GM18861 (cell line): ENCODE measurements at regions not wholly inside any gene's neighbourhood (a gene's known extent, or its start where the extent isn't known, plus 50 kb on each side); places are given as distances from the start of the nearest gene placed in this dataset.

Experiments used
- ATAC-seq: cut with Tn5 transposase; IDR thresholded peaks from one replicate; pipeline ENCODE4 v1.9.1; 2021; ENCODE audit not compliant: unreplicated experiment

- ATAC-seq, result no peak
Measured at GRCh38 chr5:159385536-159385935, 55.2 kb upstream of the IL12B start.

- no peak for ATAC-seq
Measured at GRCh38 chr5:159386028-159386711, 55.9 kb upstream of the IL12B start.

GRCh38 chr5:159392871-159393270, 62.6 kb upstream of the IL12B start:
- no peak for ATAC-seq

GRCh38 chr5:159393854-159394274, 63.6 kb upstream of the IL12B start:
- ATAC-seq, result no peak

- no peak for ATAC-seq
Measured at GRCh38 chr5:159395202-159395601, 64.9 kb upstream of the IL12B start.

- ATAC-seq, result no peak
Measured at GRCh38 chr5:159398936-159399335, 68.6 kb upstream of the IL12B start.

GRCh38 chr5:159400476-159400875, 70.2 kb upstream of the IL12B start:
- no peak for ATAC-seq

GRCh38 chr5:159402311-159402710, 72.0 kb upstream of the IL12B start:
- no peak for ATAC-seq

GRCh38 chr5:159402856-159403255, 72.6 kb upstream of the IL12B start:
- no peak for ATAC-seq

GRCh38 chr5:159403906-159404681, 73.8 kb upstream of the IL12B start:
- ATAC-seq, result no peak

GRCh38 chr5:159405611-159406031, 75.3 kb upstream of the IL12B start:
- peak; percentile 56 for ATAC-seq

- ATAC-seq, result no peak
Measured at GRCh38 chr5:159406571-159406970, 76.3 kb upstream of the IL12B start.

GRCh38 chr5:159409801-159410200, 79.5 kb upstream of the IL12B start:
- ATAC-seq, result peak; percentile 42

GRCh38 chr5:159410480-159410879, 80.2 kb upstream of the IL12B start:
- ATAC-seq, result no peak

- ATAC-seq, result no peak
Measured at GRCh38 chr5:159411115-159411514, 80.8 kb upstream of the IL12B start.

GRCh38 chr5:159412284-159413046, 82.2 kb upstream of the IL12B start:
- peak; percentile 39 for ATAC-seq

GRCh38 chr5:159414021-159414420, 83.7 kb upstream of the IL12B start:
- peak; percentile 33 for ATAC-seq

- ATAC-seq, result no peak
Measured at GRCh38 chr5:159415301-159415937, 85.1 kb upstream of the IL12B start.

GRCh38 chr5:159416438-159416837, 86.2 kb upstream of the IL12B start:
- no peak for ATAC-seq

- ATAC-seq, result no peak
Measured at GRCh38 chr5:159417170-159417569, 86.9 kb upstream of the IL12B start.

- no peak for ATAC-seq
Measured at GRCh38 chr5:159419576-159419975, 89.3 kb upstream of the IL12B start.
